OCI-LY1 (cell line): ENCODE measurements at regions not wholly inside any gene's neighbourhood (a gene's known extent, or its start where the extent isn't known, plus 50 kb on each side); places are given as distances from the start of the nearest gene placed in this dataset.

Experiments used
- CTCF ChIP-seq: fragments of 200-600 bp; sonication (generic), shearing (Covaris generic); IDR thresholded peaks from 2 replicates; pipeline ENCODE4 v1.5.1; 2017; ENCODE audit warnings: mild to moderate bottlenecking, antibody characterized with exemption, low read length, moderate library complexity, mixed read lengths
- EZH2 ChIP-seq: fragments of 200-600 bp; sonication (generic), shearing (Covaris generic); IDR thresholded peaks from 2 replicates; pipeline ENCODE4 v1.8.0; 2017; ENCODE audit warnings: borderline replicate concordance, mixed run types, mild to moderate bottlenecking, antibody characterized with exemption, low read length, moderate library complexity, mixed read lengths

GRCh38 chr5:12073426-12073825 lies 169.2 kb upstream of the CTNND2 start:
- no peak for TF ChIP-seq CTCF
- no peak for TF ChIP-seq EZH2
